ENCODE measurements at regions not wholly inside any gene's neighbourhood (a gene's known extent, or its start where the extent isn't known, plus 50 kb on each side); places are given as distances from the start of the nearest gene placed in this dataset.

- TF ChIP-seq EP300 (IDR thresholded peaks at IDR 0.05) (no peak), POLR2AphosphoS5 (IDR thresholded peaks at IDR 0.05) (no peak), CTCF (IDR thresholded peaks at IDR 0.05) (no peak), POLR2A (IDR thresholded peaks at IDR 0.05) (no peak)
Observed at GRCh38 chr6:16832043-16832567, 70.8 kb upstream of the ATXN1 start.

All from suprapubic skin (tissue), 4 donors.